GM21786 (cell line): ENCODE measurements at regions not wholly inside any gene's neighbourhood (a gene's known extent, or its start where the extent isn't known, plus 50 kb on each side); places are given as distances from the start of the nearest gene placed in this dataset.

ENCODE experiments used
- ATAC-seq: cut with Tn5 transposase; IDR thresholded peaks from one replicate; pipeline ENCODE4 v1.9.1; 2021; ENCODE audit not compliant: unreplicated experiment

DNA sequence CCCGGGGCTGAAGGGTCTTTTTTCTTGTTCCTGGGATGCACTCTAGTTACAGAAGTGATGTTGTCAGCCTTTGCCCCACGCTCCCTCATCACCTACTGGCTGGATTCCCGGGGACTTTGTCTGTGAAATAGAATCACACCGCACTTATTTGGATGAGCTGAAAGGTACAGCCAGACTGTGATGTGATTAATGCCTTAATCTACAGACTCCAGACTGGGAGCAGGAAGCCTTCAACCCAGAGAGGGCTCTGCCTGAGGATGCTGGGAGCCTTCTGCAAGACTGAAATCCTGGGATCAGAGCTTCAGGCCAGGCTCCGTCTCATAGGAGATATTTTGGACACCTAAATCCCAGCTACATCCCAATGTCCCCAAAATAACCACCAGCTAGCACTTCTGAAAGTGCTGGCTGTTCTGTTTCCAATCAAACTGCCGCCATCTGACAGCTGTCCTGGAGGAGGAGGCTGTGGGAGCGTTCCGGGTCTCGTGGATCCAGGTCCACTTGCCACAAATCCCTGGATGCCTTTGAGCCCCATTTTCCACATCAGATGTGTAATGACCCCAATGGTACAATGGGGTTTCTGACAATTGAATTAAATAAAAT, 688.5 kb downstream of the TBC1D22A start:
- no peak for ATAC-seq

- no peak for ATAC-seq
Measured at GRCh38 chr22:47449508-47450270, 687.2 kb downstream of the TBC1D22A start.

DNA sequence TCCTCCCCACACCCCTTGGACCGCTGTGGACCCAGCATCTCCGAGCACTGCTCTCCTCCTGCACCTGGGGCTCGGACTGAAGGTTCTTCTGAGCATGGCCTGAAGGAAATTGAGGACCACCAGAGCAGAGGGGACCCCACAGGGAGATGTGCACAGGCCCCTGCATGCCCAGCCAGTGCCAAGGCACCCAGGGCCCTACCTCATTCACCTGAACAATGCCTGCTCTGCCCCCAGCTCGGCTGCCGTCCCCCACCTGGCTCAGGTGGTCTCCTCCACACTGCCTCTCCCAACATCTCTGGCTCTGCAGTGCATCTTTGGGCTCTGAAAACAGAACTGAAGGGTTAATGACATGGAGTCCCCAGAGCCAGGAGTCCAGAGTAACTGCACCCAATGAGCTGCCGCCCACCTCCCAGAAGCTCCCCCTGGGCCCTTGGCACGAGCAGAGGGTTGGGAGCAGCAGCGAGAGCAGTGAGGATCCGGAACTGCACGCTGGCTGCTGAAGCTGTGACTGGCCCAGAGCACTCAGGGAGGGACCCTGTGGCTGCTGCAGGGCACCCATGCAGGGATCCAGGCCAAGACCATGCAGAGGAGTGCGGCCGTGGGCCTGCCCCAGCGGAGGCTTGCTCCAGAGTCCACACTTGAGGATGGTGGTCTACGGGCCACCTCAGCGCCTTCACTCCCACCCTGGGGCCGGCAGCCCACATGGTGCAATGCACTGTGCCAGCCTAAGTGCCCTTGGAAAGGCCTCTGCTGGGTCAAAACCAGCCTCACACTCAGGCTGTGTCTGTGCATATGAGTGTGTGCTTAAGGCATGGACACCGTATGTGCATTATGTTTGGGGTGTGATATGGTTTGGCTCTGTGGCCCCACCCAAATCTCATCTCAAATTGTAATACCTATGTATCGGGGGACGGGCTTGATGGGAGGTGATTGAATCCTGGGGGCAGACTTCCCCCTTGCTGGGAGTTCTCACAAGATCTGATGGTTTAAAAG, 686.1 kb downstream of the TBC1D22A start:
- ATAC-seq, result no peak

DNA sequence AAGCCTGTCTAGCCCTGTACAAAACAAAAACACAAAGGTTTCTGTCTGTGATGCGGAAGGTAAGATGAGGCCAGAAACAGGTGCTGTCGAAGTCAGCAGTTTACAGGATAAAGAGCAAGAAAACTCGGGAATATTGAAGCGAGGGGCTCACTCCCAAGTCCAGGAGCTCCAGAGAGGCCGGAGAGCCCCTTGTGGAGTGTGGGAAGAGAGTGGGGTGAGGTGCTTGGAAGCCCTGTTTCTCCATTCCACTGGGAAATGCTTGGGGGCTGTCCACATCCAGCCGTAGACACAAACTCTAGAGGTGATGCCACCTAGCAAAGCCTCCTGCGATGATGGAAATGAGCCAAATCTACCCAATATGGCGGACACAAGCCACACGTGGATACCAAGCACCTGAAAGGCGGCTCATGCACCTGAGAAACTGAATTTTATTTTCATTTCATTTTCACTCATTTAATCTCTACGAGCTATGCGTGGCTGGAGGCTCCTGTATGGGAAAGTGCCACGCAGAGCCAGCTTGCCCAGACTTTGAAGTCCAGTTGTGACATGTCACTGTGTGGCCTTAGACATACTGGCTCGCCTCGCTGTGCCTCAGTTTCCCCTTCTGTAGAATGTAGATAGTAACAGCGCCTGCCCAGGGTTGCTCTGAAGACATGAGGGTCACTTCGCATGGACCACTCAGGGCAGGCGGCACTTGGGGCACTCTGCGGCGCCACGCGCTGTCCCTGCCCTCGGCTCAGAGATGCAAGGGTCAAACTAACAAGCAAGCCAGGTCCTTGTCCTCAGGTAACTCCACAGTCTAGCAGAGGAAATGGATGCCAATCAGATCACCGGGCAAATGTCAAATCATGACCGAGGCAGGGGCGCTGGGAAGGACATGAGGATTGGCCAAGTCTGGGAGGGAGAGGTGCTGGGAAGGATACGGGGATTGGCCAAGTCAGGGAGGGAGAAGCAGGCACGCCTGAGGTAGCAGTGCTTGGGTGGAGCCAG, 684.7 kb downstream of the TBC1D22A start:
- no peak for ATAC-seq

DNA sequence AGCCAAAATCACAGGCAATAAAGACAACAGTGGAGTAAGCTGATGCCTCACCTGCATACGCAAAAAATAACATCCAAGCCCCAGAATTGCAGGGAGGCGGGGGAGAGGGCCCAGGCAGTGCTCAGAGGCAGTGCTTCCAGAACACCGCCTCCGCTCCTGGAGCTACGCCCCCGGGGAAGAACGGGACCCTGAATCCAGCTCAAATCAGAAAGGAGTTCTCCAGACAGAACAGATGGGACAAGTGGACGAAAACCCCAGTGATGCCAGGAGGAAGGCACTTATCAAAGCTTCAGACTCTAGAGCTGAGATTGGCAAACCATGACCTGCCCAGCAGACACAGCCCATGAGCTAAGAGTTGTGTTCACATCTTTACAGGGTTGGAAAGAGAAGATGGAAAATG, 683.9 kb downstream of the TBC1D22A start:
- ATAC-seq, result no peak

- ATAC-seq, result no peak
Measured at GRCh38 chr22:47445716-47446290, 683.4 kb downstream of the TBC1D22A start.

DNA sequence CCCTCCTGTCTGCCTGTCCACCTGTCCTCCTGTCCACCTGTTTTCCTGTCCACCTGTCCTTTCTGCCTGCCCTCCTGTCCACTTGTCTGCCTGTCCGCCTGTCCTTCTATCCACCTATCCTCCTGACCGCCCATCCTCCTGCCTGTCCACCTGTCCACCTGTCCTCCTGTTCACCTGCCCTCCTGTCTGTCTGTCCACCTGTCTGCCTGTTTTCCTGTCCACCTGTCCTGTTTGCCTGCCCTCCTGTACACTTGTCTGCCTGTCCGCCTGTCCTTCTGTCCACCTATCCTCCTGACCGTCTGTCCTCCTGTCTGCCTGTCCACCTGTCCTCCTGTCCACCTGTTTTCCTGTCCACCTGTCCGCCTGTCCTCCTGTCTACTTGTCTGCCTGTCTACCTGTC, 682.8 kb downstream of the TBC1D22A start:
- no peak for ATAC-seq

DNA sequence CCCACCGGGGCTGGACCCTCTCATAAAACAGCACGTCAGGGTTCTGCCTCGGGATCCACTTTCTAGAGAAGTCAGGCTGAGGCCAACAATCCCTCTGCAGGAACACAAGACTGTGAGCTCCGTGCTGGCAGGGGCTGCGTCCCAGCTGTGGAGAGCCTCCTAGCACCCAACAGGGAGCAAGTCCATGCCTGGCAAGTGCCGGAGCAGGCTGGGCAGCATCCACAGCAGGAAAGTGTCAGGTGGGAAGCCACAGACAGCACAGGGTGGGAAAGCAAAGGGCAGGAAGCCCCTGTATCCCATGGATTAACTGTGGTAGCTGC, 682.3 kb downstream of the TBC1D22A start:
- no peak for ATAC-seq

DNA sequence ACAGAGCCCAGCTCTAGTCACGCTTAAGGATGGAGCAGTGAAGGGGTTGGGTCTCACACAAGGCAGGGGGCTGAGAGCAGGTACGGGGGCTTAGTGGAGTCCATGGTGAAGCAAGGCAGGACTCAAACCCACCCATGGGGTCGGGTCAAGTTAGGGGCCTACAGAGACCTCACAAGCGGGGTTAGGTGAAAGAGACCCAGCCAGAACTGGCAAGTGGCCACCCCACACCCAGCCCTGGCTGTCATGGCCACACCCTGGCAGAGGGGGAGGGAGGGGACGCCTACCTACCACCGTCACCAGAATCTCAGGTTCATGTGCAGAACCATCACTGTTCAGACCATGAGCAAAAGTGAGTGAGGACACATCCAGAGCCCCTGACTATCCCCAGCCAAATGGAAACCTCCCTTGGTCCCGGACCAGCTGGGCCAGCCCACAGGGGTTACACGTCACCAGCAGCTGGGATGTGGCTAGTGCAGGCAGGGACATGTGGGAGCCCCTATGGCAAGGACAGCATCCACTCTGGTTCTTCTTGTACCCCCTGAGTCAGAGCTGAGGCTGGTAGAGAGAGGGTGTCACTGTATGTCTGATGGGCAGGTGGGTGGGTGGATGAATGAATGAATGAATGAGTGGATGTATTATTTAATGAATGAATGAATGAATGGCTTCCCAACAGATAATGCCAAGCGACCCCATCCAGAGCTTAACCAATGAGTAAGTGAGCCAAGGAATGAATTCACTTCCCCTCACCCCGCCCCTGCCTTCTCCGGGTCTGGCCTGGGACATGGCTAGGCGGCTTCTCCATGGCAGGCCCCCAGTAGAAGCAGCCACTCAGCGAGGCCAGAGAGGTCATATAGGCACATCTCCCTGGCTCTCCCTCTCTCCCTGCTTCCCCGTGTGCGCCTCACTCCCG, 681.6 kb downstream of the TBC1D22A start:
- no peak for ATAC-seq

DNA sequence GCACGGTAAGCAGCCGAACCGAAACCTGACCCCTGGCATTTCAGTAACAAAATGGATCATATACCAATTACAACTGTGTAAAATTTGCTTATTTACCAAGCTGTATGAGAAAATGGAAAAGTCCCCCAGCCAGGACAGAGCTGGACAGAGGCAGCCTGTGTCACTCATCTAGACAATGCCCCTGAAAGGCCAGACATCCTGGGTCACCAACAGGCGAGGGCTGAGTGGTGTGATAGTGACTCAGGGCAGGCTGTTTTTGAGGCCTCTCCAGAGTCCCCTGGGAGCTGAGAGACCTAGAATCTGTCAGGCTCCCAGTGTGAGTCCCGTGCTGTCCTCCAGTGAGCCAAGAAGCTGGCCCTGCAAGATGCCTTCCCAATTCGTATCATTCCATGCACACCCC, 680.4 kb downstream of the TBC1D22A start:
- no peak for ATAC-seq

- ATAC-seq, result no peak
Measured at GRCh38 chr22:47439643-47440265, 677.3 kb downstream of the TBC1D22A start.

GRCh38 chr22:47437636-47438035, 675.2 kb downstream of the TBC1D22A start:
- no peak for ATAC-seq

DNA sequence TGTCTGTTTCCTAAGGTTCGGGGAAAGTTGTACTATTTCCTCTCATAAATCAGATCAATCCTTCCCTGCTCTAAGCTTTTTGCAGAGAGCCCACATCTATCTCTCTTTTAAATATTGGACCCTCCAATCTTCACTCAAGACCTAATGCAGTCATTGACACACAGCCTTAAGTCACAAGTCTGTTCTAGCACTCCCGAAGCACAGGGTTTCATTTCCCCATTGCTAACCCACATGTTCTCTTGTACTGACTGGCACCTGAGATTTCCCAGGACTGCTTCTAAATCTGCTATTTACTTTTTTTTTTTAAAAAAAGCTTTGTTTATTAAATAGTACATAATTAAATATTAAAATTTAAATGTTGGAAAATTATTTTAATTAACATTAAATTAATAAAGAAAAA, 674.7 kb downstream of the TBC1D22A start:
- ATAC-seq, result no peak

- ATAC-seq, result no peak
Measured at GRCh38 chr22:47435826-47436225, 673.4 kb downstream of the TBC1D22A start.

GRCh38 chr22:47435204-47435487, 672.7 kb downstream of the TBC1D22A start:
- ATAC-seq, result no peak

GRCh38 chr22:47434336-47435203, 672.1 kb downstream of the TBC1D22A start:
- ATAC-seq, result no peak

GRCh38 chr22:47433627-47434026, 671.2 kb downstream of the TBC1D22A start:
- ATAC-seq, result no peak

DNA sequence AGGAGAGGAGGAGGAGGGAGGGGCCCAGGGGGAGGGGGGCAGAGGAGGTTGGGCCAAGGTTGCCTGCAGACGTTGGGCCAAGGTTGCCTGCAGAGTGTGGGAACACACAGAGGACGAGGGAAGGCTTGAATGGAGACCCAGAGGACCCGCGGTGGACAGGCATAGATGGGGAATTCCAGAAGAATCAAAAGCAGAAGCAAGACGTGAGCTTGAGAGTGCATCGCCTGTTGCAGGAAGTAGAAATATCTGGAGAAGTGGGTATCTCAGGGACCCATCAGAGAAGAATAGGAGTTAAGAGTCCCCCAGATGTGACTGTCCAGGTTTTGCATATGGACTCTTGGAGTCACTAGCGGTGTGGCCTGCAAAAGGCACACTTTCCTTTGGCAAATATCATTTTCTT, 670.2 kb downstream of the TBC1D22A start:
- ATAC-seq, result no peak
